HEK293 (cell line): ENCODE measurements at regions not wholly inside any gene's neighbourhood (a gene's known extent, or its start where the extent isn't known, plus 50 kb on each side); places are given as distances from the start of the nearest gene placed in this dataset.
"Not testable (repeated sequence)": the region's sequence is repeated elsewhere in the genome, so short reads cannot be mapped to it uniquely, and the experiment has no call there.

Experiments used
- CTCF ChIP-seq: fragments of 450-650 bp; formaldehyde crosslinking; IDR thresholded peaks from 2 replicates; pipeline ENCODE4 v1.5.1; 2016; ENCODE audit warnings: missing biosample characterization, missing genetic modification characterization
- PBX3 ChIP-seq: sonication (generic); formaldehyde crosslinking; IDR thresholded peaks from 2 replicates; pipeline ENCODE4 v1.8.1; 2022; ENCODE audit warnings: mild to moderate bottlenecking, moderate library complexity, missing genetic modification reagents
- PRDM6 ChIP-seq: fragments of 450-650 bp; formaldehyde crosslinking; IDR thresholded peaks from 2 replicates; pipeline ENCODE4 v1.5.1; 2017; ENCODE audit warnings: missing biosample characterization, missing genetic modification characterization
- TCF7L2 ChIP-seq: IDR thresholded peaks from 2 replicates; pipeline ENCODE4 v1.6.1; 2011; ENCODE audit warnings: low read depth, mild to moderate bottlenecking, inconsistent platforms, low read length, moderate library complexity, borderline replicate concordance
- ZNF157 ChIP-seq: fragments of 450-650 bp; formaldehyde crosslinking; IDR thresholded peaks from 2 replicates; pipeline ENCODE4 v1.5.1; 2016; ENCODE audit warnings: missing biosample characterization, missing genetic modification characterization
- ZNF24 ChIP-seq: fragments of 450-650 bp; formaldehyde crosslinking; IDR thresholded peaks from 2 replicates; pipeline ENCODE4 v1.5.1; 2016; ENCODE audit warnings: missing biosample characterization, missing genetic modification characterization
- ZNF274 ChIP-seq, 2 experiments: fragments of 200-500 bp in 1 of 2; fragments of 450-650 bp in 1 of 2; sonication (Bioruptor generic) in 1 of 2; formaldehyde crosslinking in 1 of 2; IDR thresholded peaks; 2 replicates each; pipeline versions ENCODE4 v1.5.1 to v1.6.1; 2014 to 2016; ENCODE audit warnings: borderline replicate concordance in 1 of 2, inconsistent platforms in 1 of 2, low read length in 1 of 2, missing biosample characterization in 1 of 2, missing genetic modification characterization in 1 of 2
- ZNF629 ChIP-seq: fragments of 450-650 bp; formaldehyde crosslinking; IDR thresholded peaks from 2 replicates; pipeline ENCODE4 v1.5.1; 2017; ENCODE audit warnings: missing biosample characterization, missing genetic modification characterization

GRCh38 chr12:107864727-107865126 lies 90.2 kb downstream of the ASCL4 start:
- not testable (repeated sequence) for TF ChIP-seq ZNF274 (IDR thresholded peaks at IDR 0.05; ENCODE audit: low read length); ZNF274 (tag by site-specific recombination; IDR thresholded peaks at IDR 0.05; ENCODE audit: borderline replicate concordance); CTCF; TCF7L2; ZNF157 (tag by site-specific recombination); PBX3; ZNF629 (tag by site-specific recombination); ZNF24 (tag by site-specific recombination); PRDM6
